Suprapubic skin (tissue), 3 donors: ENCODE measurements at regions not wholly inside any gene's neighbourhood (a gene's known extent, or its start where the extent isn't known, plus 50 kb on each side); places are given as distances from the start of the nearest gene placed in this dataset.

Experiments
- POLR2AphosphoS5 ChIP-seq, 3 donors: sonication (generic); formaldehyde crosslinking; IDR thresholded peaks; one replicate each; pipeline ENCODE4 v1.6.1; 2017; ENCODE audit warnings: antibody characterized with exemption in 3 of 3
- TF ChIP-seq, protein P1 (sequence below), 2 donors: fragments of 200-600 bp in 1 of 2; fragments of 450-650 bp in 1 of 2; sonication (generic) in 1 of 2; IDR thresholded peaks; one replicate each; pipeline ENCODE4 v1.5.1; 2016 to 2019; ENCODE audit warnings: antibody characterized with exemption in 2 of 2, mild to moderate bottlenecking in 1 of 2, moderate library complexity in 1 of 2

DNA sequence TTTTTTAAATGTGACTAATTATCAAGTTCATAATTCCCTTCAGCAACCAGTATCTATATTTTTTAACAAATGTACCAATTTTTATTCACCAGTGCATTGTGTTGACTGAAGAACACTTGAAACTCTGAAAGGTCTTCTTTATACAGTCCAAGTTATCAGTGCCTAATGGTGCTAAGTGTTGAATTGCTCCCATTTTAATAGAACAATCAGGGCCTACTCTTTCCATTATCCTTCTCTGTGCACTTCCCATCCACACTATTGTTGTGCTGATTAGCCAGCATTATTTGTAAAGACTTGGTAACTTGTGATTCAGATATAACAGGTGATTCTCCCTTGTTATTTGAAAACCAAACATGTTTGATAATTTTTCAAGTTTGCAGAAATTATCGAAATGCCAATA is 1209.7 kb upstream of the MAP3K7 start:
- TF ChIP-seq, protein P1, sequence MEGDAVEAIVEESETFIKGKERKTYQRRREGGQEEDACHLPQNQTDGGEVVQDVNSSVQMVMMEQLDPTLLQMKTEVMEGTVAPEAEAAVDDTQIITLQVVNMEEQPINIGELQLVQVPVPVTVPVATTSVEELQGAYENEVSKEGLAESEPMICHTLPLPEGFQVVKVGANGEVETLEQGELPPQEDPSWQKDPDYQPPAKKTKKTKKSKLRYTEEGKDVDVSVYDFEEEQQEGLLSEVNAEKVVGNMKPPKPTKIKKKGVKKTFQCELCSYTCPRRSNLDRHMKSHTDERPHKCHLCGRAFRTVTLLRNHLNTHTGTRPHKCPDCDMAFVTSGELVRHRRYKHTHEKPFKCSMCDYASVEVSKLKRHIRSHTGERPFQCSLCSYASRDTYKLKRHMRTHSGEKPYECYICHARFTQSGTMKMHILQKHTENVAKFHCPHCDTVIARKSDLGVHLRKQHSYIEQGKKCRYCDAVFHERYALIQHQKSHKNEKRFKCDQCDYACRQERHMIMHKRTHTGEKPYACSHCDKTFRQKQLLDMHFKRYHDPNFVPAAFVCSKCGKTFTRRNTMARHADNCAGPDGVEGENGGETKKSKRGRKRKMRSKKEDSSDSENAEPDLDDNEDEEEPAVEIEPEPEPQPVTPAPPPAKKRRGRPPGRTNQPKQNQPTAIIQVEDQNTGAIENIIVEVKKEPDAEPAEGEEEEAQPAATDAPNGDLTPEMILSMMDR (IDR thresholded peaks at IDR 0.05): no peak
- no peak for TF ChIP-seq POLR2AphosphoS5 (IDR thresholded peaks at IDR 0.05)
